Progenitor cell of endocrine pancreas (in vitro differentiated cells): ENCODE measurements at regions not wholly inside any gene's neighbourhood (a gene's known extent, or its start where the extent isn't known, plus 50 kb on each side); places are given as distances from the start of the nearest gene placed in this dataset.

ENCODE experiments used
- DNase-seq: peaks from one replicate; pipeline ENCODE4 v3.0.0; 2021; ENCODE audit warnings: low spot score; ENCODE audit not compliant: unreplicated experiment
- H3K27ac Mint-ChIP-seq: 2 replicates; pipeline ENCODE4 v1.8.0; 2021; ENCODE audit warnings: mild to moderate bottlenecking, moderate library complexity, mixed read lengths
- H3K27me3 Mint-ChIP-seq: 2 replicates; pipeline ENCODE4 v1.8.0; 2021; ENCODE audit warnings: mixed read lengths
- H3K36me3 Mint-ChIP-seq: 2 replicates; pipeline ENCODE4 v1.8.0; 2022; ENCODE audit warnings: mixed read lengths; ENCODE audit not compliant: insufficient read depth
- H3K4me1 Mint-ChIP-seq: 2 replicates; pipeline ENCODE4 v1.8.0; 2021; ENCODE audit warnings: low read depth, mixed read lengths
- H3K4me3 Mint-ChIP-seq: 2 replicates; pipeline ENCODE4 v1.8.0; 2021; ENCODE audit warnings: low read depth, mild to moderate bottlenecking, moderate library complexity, mixed read lengths
- H3K9me3 Mint-ChIP-seq: 2 replicates; pipeline ENCODE4 v1.8.0; 2021; ENCODE audit warnings: low read depth, mixed read lengths
- CTCF ChIP-seq: fragments of 200-600 bp; sonication (generic); IDR thresholded peaks from one replicate; pipeline ENCODE4 v1.5.0; 2021; ENCODE audit warnings: antibody characterized with exemption, mild to moderate bottlenecking; ENCODE audit not compliant: unreplicated experiment

- no peak for DNase-seq
- Mint-ChIP-seq H3K27ac (no peak overlapping the region), H3K4me3 (no peak overlapping the region), H3K4me1 (peaks cover 24% of the 10 kb centered on the region), H3K36me3 (peaks cover 1% of the 10 kb centered on the region), H3K27me3 (peaks cover 2% of the 10 kb centered on the region), H3K9me3 (peaks cover 4% of the 10 kb centered on the region)
- no peak for TF ChIP-seq CTCF
Observed at GRCh38 chr4:154691229-154691628, 52.6 kb upstream of the LRAT start.

- no peak for DNase-seq
- H3K9me3 Mint-ChIP-seq, result peaks cover 4% of the 10 kb centered on the region
Observed at GRCh38 chr4:154692304-154692818, 51.4 kb upstream of the LRAT start.

More at GRCh38 chr4:154692304-154692818, 51.4 kb upstream of the LRAT start:
- H3K27me3 Mint-ChIP-seq, result peaks cover 13% of the 10 kb centered on the region
- no peak for TF ChIP-seq CTCF
- H3K4me1 Mint-ChIP-seq, result peaks cover 23% of the 10 kb centered on the region
- peaks cover 1% of the 10 kb centered on the region for H3K36me3 Mint-ChIP-seq
- no peak overlapping the region for H3K27ac Mint-ChIP-seq
- H3K4me3 Mint-ChIP-seq, result no peak overlapping the region
